Kidney (tissue), 13 donors: ENCODE measurements at regions not wholly inside any gene's neighbourhood (a gene's known extent, or its start where the extent isn't known, plus 50 kb on each side); places are given as distances from the start of the nearest gene placed in this dataset.
A peak's percentile ranks its signal among the peaks of the same experiment; 100 is the strongest.

Experiments
- DNase-seq, 5 donors: peaks; one replicate each; pipeline ENCODE4 v3.0.0-alpha.2; 2013 to 2020
- FAIRE-seq: peaks from 2 replicates; lab custom pipeline; 2012; peaks lifted over from hg19 to GRCh38; lab: Jason Lieb, UNC
- H3K27ac ChIP-seq, 2 donors: one replicate each; pipeline ENCODE4 v1.7.0; 2013; ENCODE audit warnings: low read depth in 2 of 2, low read length in 2 of 2, inconsistent platforms in 1 of 2
- H3K27me3 ChIP-seq: one replicate; pipeline ENCODE4 v1.7.1; 2013; ENCODE audit warnings: low read length, inconsistent platforms; ENCODE audit not compliant: control insufficient read depth, insufficient read depth
- H3K36me3 ChIP-seq, 3 donors: one replicate each; pipeline versions ENCODE4 v1.7.0 to v1.7.1; 2013; ENCODE audit warnings: low read length in 3 of 3, control low read depth in 1 of 3, inconsistent platforms in 1 of 3; ENCODE audit not compliant: insufficient read depth in 3 of 3, control insufficient read depth in 2 of 3
- H3K4me1 ChIP-seq, 3 donors: one replicate each; pipeline versions ENCODE4 v1.7.0 to v1.7.1; 2013; ENCODE audit warnings: low read length in 3 of 3, inconsistent platforms in 1 of 3, low read depth in 1 of 3; ENCODE audit not compliant: control insufficient read depth in 2 of 3, insufficient read depth in 2 of 3
- H3K4me3 ChIP-seq, 3 donors: one replicate each; pipeline versions ENCODE4 v1.7.0 to v1.8.1; 2013; ENCODE audit warnings: low read length in 3 of 3, control low read depth in 1 of 3, inconsistent platforms in 1 of 3
- H3K9ac ChIP-seq, 3 donors: one replicate each; pipeline versions ENCODE4 v1.7.0 to v1.7.1; 2013; ENCODE audit warnings: low read length in 3 of 3, control low read depth in 1 of 3, inconsistent platforms in 1 of 3
- H3K9me3 ChIP-seq, 3 donors: one replicate each; pipeline versions ENCODE4 v1.7.0 to v1.7.1; 2013; ENCODE audit warnings: low read length in 3 of 3, control low read depth in 1 of 3, inconsistent platforms in 1 of 3; ENCODE audit not compliant: control insufficient read depth in 2 of 3, insufficient read depth in 1 of 3
- CTCF ChIP-seq: IDR thresholded peaks from 3 replicates; pipeline ENCODE4 v1.5.1; 2012; ENCODE audit warnings: mild to moderate bottlenecking, moderate library complexity, borderline replicate concordance; ENCODE audit not compliant: insufficient read depth; ENCODE audit errors: extremely low read depth
- intact Hi-C: fragments of 100-400 bp; cut with DNase I; formaldehyde crosslinking; loops from one replicate; pipeline ENCODE4 v1.11.1; 2022
- donor health status: control.
- donor health status: control.
- donor health status: control.
- donor health status: control.
- donor health status: control.
- donor health status: DM: yes; HTN: yes; CAD: no.
- donor health status: Normal renal cell carcinoma (clear cell type).

- no peaks in the 10 kb centered on the region for H3K27me3 ChIP-seq
- intact Hi-C loops: no loop called here
- no peaks in the 10 kb centered on the region for H3K9me3 ChIP-seq
- H3K4me3 ChIP-seq: no peak overlapping the region
- H3K27ac ChIP-seq: no peak overlapping the region
- FAIRE-seq (no peak), DNase-seq (no peak)
- H3K36me3 ChIP-seq: no peaks in the 10 kb centered on the region
- H3K9ac ChIP-seq: no peak overlapping the region
- no peaks in the 10 kb centered on the region for H3K4me1 ChIP-seq
- TF ChIP-seq CTCF: no peak
Measured at GRCh38 chr15:92747047-92747446, 91.5 kb upstream of the FAM174B start.

- H3K4me3 ChIP-seq: no peak overlapping the region
- no peak for TF ChIP-seq CTCF
- no peak overlapping the region for H3K9ac ChIP-seq
- H3K36me3 ChIP-seq: no peaks in the 10 kb centered on the region
- DNase-seq (peak in 2 of 5 donors; percentile 16 to 36), FAIRE-seq (no peak)
- no peak overlapping the region for H3K27ac ChIP-seq
- no peaks in the 10 kb centered on the region for H3K27me3 ChIP-seq
- H3K9me3 ChIP-seq: no peaks in the 10 kb centered on the region
- no peaks in the 10 kb centered on the region for H3K4me1 ChIP-seq
- intact Hi-C loops: no loop called here
Measured at GRCh38 chr15:92749216-92749615, 93.6 kb upstream of the FAM174B start.

- no peak for FAIRE-seq
- H3K27ac ChIP-seq: no peak overlapping the region
- DNase-seq: no peak
- no peak for TF ChIP-seq CTCF
- H3K27me3 ChIP-seq: no peaks in the 10 kb centered on the region
- no peaks in the 10 kb centered on the region for H3K36me3 ChIP-seq
- no peaks in the 10 kb centered on the region for H3K9me3 ChIP-seq
- H3K4me3 ChIP-seq: no peak overlapping the region
- intact Hi-C loops: no loop called here
- no peak overlapping the region for H3K9ac ChIP-seq
- no peaks in the 10 kb centered on the region for H3K4me1 ChIP-seq
Measured at GRCh38 chr15:92749946-92750345, 94.4 kb upstream of the FAM174B start.

GRCh38 chr15:92751528-92751927 lies 96.0 kb upstream of the FAM174B start:
- FAIRE-seq (no peak), DNase-seq (peak in 2 of 5 donors; percentile 31 to 48)
- Histone ChIP-seq H3K4me1 (no peaks in the 10 kb centered on the region), H3K27ac (no peak overlapping the region), H3K9ac (no peak overlapping the region), H3K4me3 (no peak overlapping the region), H3K36me3 (no peaks in the 10 kb centered on the region), H3K27me3 (no peaks in the 10 kb centered on the region), H3K9me3 (no peaks in the 10 kb centered on the region)
- intact Hi-C loops: no loop called here
- TF ChIP-seq CTCF: no peak
